ENCODE measurements at regions not wholly inside any gene's neighbourhood (a gene's known extent, or its start where the extent isn't known, plus 50 kb on each side); places are given as distances from the start of the nearest gene placed in this dataset.

GRCh38 chr12:115051378-115051777 lies 367.4 kb upstream of the TBX3 start:
- H3K36me3 Mint-ChIP-seq (ENCODE audit: low read depth), result no peaks in the 10 kb centered on the region
- H3K27me3 Mint-ChIP-seq, result no peaks in the 10 kb centered on the region
- intact Hi-C loops (cut with micrococcal nuclease), result no loop called here
- H3K27ac Mint-ChIP-seq, result no peak overlapping the region
- H3K4me3 Mint-ChIP-seq, result no peak overlapping the region
- no peaks in the 10 kb centered on the region for H3K4me1 Mint-ChIP-seq
- H3K9me3 Mint-ChIP-seq, result no peaks in the 10 kb centered on the region
- no peak for DNase-seq

- Mint-ChIP-seq H3K4me3 (no peak overlapping the region), H3K9me3 (no peaks in the 10 kb centered on the region), H3K27ac (no peak overlapping the region), H3K36me3 (ENCODE audit: low read depth) (no peaks in the 10 kb centered on the region), H3K27me3 (no peaks in the 10 kb centered on the region), H3K4me1 (no peaks in the 10 kb centered on the region)
- no peak for DNase-seq
- intact Hi-C loops (cut with micrococcal nuclease), result no loop called here
These were observed 365.6 kb upstream of the TBX3 start for GRCh38 chr12:115049614-115050013.

- Mint-ChIP-seq H3K4me1 (no peaks in the 10 kb centered on the region), H3K36me3 (ENCODE audit: low read depth) (no peaks in the 10 kb centered on the region), H3K4me3 (no peak overlapping the region), H3K27me3 (no peaks in the 10 kb centered on the region), H3K27ac (no peak overlapping the region), H3K9me3 (no peaks in the 10 kb centered on the region)
- DNase-seq, result no peak
- intact Hi-C loops (cut with micrococcal nuclease), result no loop called here
These were observed 362.8 kb upstream of the TBX3 start for GRCh38 chr12:115046805-115047204.

- Mint-ChIP-seq H3K4me3 (no peak overlapping the region), H3K4me1 (no peaks in the 10 kb centered on the region), H3K36me3 (ENCODE audit: low read depth) (no peaks in the 10 kb centered on the region), H3K27ac (no peak overlapping the region), H3K27me3 (no peaks in the 10 kb centered on the region), H3K9me3 (no peaks in the 10 kb centered on the region)
- no peak for DNase-seq
- intact Hi-C loops (cut with micrococcal nuclease), result no loop called here
These were observed 360.1 kb upstream of the TBX3 start for GRCh38 chr12:115044073-115044472.

- no peaks in the 10 kb centered on the region for H3K36me3 Mint-ChIP-seq (ENCODE audit: low read depth)
- H3K9me3 Mint-ChIP-seq, result no peaks in the 10 kb centered on the region
- no peaks in the 10 kb centered on the region for H3K27me3 Mint-ChIP-seq
- no peak overlapping the region for H3K4me3 Mint-ChIP-seq
- intact Hi-C loops (cut with micrococcal nuclease), result no loop called here
- DNase-seq, result no peak
- H3K4me1 Mint-ChIP-seq, result no peaks in the 10 kb centered on the region
- no peak overlapping the region for H3K27ac Mint-ChIP-seq
These were observed 359.1 kb upstream of the TBX3 start for GRCh38 chr12:115043079-115043478.

GRCh38 chr12:115042341-115042740 lies 358.4 kb upstream of the TBX3 start:
- H3K27ac Mint-ChIP-seq, result no peak overlapping the region
- no peak overlapping the region for H3K4me3 Mint-ChIP-seq
- intact Hi-C loops (cut with micrococcal nuclease), result no loop called here
- H3K9me3 Mint-ChIP-seq, result no peaks in the 10 kb centered on the region
- no peaks in the 10 kb centered on the region for H3K36me3 Mint-ChIP-seq (ENCODE audit: low read depth)
- H3K4me1 Mint-ChIP-seq, result no peaks in the 10 kb centered on the region
- no peaks in the 10 kb centered on the region for H3K27me3 Mint-ChIP-seq
- DNase-seq, result no peak

- H3K27ac Mint-ChIP-seq, result no peak overlapping the region
- H3K4me1 Mint-ChIP-seq, result no peaks in the 10 kb centered on the region
- H3K4me3 Mint-ChIP-seq, result no peak overlapping the region
- no peak for DNase-seq
- H3K36me3 Mint-ChIP-seq (ENCODE audit: low read depth), result no peaks in the 10 kb centered on the region
- intact Hi-C loops (cut with micrococcal nuclease), result no loop called here
- H3K27me3 Mint-ChIP-seq, result no peaks in the 10 kb centered on the region
- peaks cover 10% of the 10 kb centered on the region for H3K9me3 Mint-ChIP-seq
These were observed 353.9 kb upstream of the TBX3 start for GRCh38 chr12:115037830-115038229.

GRCh38 chr12:115035535-115036107 lies 351.6 kb upstream of the TBX3 start:
- no peaks in the 10 kb centered on the region for H3K27me3 Mint-ChIP-seq
- H3K9me3 Mint-ChIP-seq, result peaks cover 10% of the 10 kb centered on the region
- intact Hi-C loops (cut with micrococcal nuclease), result no loop called here

GRCh38 chr12:115032521-115032920 lies 348.5 kb upstream of the TBX3 start:
- H3K27me3 Mint-ChIP-seq, result no peaks in the 10 kb centered on the region
- intact Hi-C loops (cut with micrococcal nuclease), result no loop called here
- H3K27ac Mint-ChIP-seq, result no peak overlapping the region
- H3K4me1 Mint-ChIP-seq, result no peaks in the 10 kb centered on the region
- no peak overlapping the region for H3K4me3 Mint-ChIP-seq
- H3K9me3 Mint-ChIP-seq, result peaks cover 10% of the 10 kb centered on the region
- DNase-seq, result no peak
- H3K36me3 Mint-ChIP-seq (ENCODE audit: low read depth), result no peaks in the 10 kb centered on the region

More at GRCh38 chr12:115035535-115036107, 351.6 kb upstream of the TBX3 start:
- no peak overlapping the region for H3K4me3 Mint-ChIP-seq
- no peaks in the 10 kb centered on the region for H3K36me3 Mint-ChIP-seq (ENCODE audit: low read depth)
- no peaks in the 10 kb centered on the region for H3K4me1 Mint-ChIP-seq
- no peak for DNase-seq
- no peak overlapping the region for H3K27ac Mint-ChIP-seq

- intact Hi-C loops (cut with micrococcal nuclease), result no loop called here
- H3K27me3 Mint-ChIP-seq, result no peaks in the 10 kb centered on the region
- no peaks in the 10 kb centered on the region for H3K4me1 Mint-ChIP-seq
- H3K9me3 Mint-ChIP-seq, result peaks cover 4% of the 10 kb centered on the region
- no peak overlapping the region for H3K4me3 Mint-ChIP-seq
- no peak for DNase-seq
- no peak overlapping the region for H3K27ac Mint-ChIP-seq
- H3K36me3 Mint-ChIP-seq (ENCODE audit: low read depth), result no peaks in the 10 kb centered on the region
These were observed 346.0 kb upstream of the TBX3 start for GRCh38 chr12:115030017-115030416.

GRCh38 chr12:115024531-115024930 lies 340.6 kb upstream of the TBX3 start:
- Mint-ChIP-seq H3K4me1 (no peaks in the 10 kb centered on the region), H3K27ac (no peak overlapping the region), H3K36me3 (ENCODE audit: low read depth) (no peaks in the 10 kb centered on the region), H3K27me3 (no peaks in the 10 kb centered on the region), H3K9me3 (no peaks in the 10 kb centered on the region), H3K4me3 (no peak overlapping the region)
- intact Hi-C loops (cut with micrococcal nuclease), result no loop called here
- no peak for DNase-seq

- no peaks in the 10 kb centered on the region for H3K36me3 Mint-ChIP-seq (ENCODE audit: low read depth)
- H3K27ac Mint-ChIP-seq, result no peak overlapping the region
- no peaks in the 10 kb centered on the region for H3K4me1 Mint-ChIP-seq
- no peak for DNase-seq
- no peaks in the 10 kb centered on the region for H3K27me3 Mint-ChIP-seq
- no peak overlapping the region for H3K4me3 Mint-ChIP-seq
- intact Hi-C loops (cut with micrococcal nuclease), result no loop called here
- no peaks in the 10 kb centered on the region for H3K9me3 Mint-ChIP-seq
These were observed 339.6 kb upstream of the TBX3 start for GRCh38 chr12:115023279-115024265.

GRCh38 chr12:115020091-115020490 lies 336.1 kb upstream of the TBX3 start:
- Mint-ChIP-seq H3K27me3 (no peaks in the 10 kb centered on the region), H3K4me1 (no peaks in the 10 kb centered on the region), H3K4me3 (no peak overlapping the region), H3K36me3 (ENCODE audit: low read depth) (no peaks in the 10 kb centered on the region), H3K27ac (no peak overlapping the region), H3K9me3 (no peaks in the 10 kb centered on the region)
- intact Hi-C loops (cut with micrococcal nuclease), result no loop called here
- DNase-seq, result no peak

GRCh38 chr12:115017346-115017745 lies 333.4 kb upstream of the TBX3 start:
- intact Hi-C loops (cut with micrococcal nuclease), result no loop called here
- no peak overlapping the region for H3K27ac Mint-ChIP-seq
- no peak overlapping the region for H3K4me3 Mint-ChIP-seq
- H3K36me3 Mint-ChIP-seq (ENCODE audit: low read depth), result no peaks in the 10 kb centered on the region
- H3K27me3 Mint-ChIP-seq, result no peaks in the 10 kb centered on the region
- DNase-seq, result no peak
- no peaks in the 10 kb centered on the region for H3K4me1 Mint-ChIP-seq
- H3K9me3 Mint-ChIP-seq, result no peaks in the 10 kb centered on the region

Measured in activated CD4-positive, alpha-beta T cell treated with anti-CD3 and anti-CD28 coated beads, Interleukin-2, amount 10 ng/mL, durations not matched to agents 24 days and 14 days (primary cell).